SKM-1 treated with dmso at 0.1 percent for 144 hours (cell line): ENCODE measurements at regions not wholly inside any gene's neighbourhood (a gene's known extent, or its start where the extent isn't known, plus 50 kb on each side); places are given as distances from the start of the nearest gene placed in this dataset.

Experiments used
- DNase-seq: peaks from one replicate; lab custom pipeline; 2025; ENCODE audit not compliant: unreplicated experiment; lab: John Stamatoyannopoulos, UW

GRCh38 chr14:78071016-78071549 lies 99.1 kb upstream of the NRXN3 start:
- no peak for DNase-seq

- no peak for DNase-seq
Observed at GRCh38 chr14:78073028-78073427, 97.1 kb upstream of the NRXN3 start.

GRCh38 chr14:78074561-78074960 lies 95.6 kb upstream of the NRXN3 start:
- DNase-seq, result no peak

GRCh38 chr14:78075033-78075432 lies 95.1 kb upstream of the NRXN3 start:
- no peak for DNase-seq

GRCh38 chr14:78075555-78076277 lies 94.5 kb upstream of the NRXN3 start:
- no peak for DNase-seq

GRCh38 chr14:78081245-78081644 lies 88.9 kb upstream of the NRXN3 start:
- DNase-seq, result no peak

GRCh38 chr14:78083837-78084236 lies 86.3 kb upstream of the NRXN3 start:
- DNase-seq, result no peak

GRCh38 chr14:78086342-78086741 lies 83.8 kb upstream of the NRXN3 start:
- no peak for DNase-seq

GRCh38 chr14:78088916-78089315 lies 81.3 kb upstream of the NRXN3 start:
- no peak for DNase-seq

- no peak for DNase-seq
Observed at GRCh38 chr14:78090864-78091263, 79.3 kb upstream of the NRXN3 start.

- DNase-seq, result no peak
Observed at GRCh38 chr14:78091361-78091760, 78.8 kb upstream of the NRXN3 start.

GRCh38 chr14:78092040-78092439 lies 78.1 kb upstream of the NRXN3 start:
- no peak for DNase-seq

- DNase-seq, result no peak
Observed at GRCh38 chr14:78103271-78103670, 66.9 kb upstream of the NRXN3 start.

GRCh38 chr14:78104160-78104559 lies 66.0 kb upstream of the NRXN3 start:
- no peak for DNase-seq

- DNase-seq, result no peak
Observed at GRCh38 chr14:78104655-78105054, 65.5 kb upstream of the NRXN3 start.

- no peak for DNase-seq
Observed at GRCh38 chr14:78106381-78106780, 63.8 kb upstream of the NRXN3 start.

- no peak for DNase-seq
Observed at GRCh38 chr14:78107166-78107565, 63.0 kb upstream of the NRXN3 start.

- no peak for DNase-seq
Observed at GRCh38 chr14:78119440-78119839, 50.7 kb upstream of the NRXN3 start.
